Body of pancreas (tissue), 4 donors: ENCODE measurements at regions not wholly inside any gene's neighbourhood (a gene's known extent, or its start where the extent isn't known, plus 50 kb on each side); places are given as distances from the start of the nearest gene placed in this dataset.

Source experiments
- CTCF ChIP-seq, 7 experiments: fragments of 450-650 bp in 4 of 7; fragments of 200-600 bp in 3 of 7; sonication (generic) in 3 of 7; IDR thresholded peaks; one replicate each; pipeline ENCODE4 v1.5.1; 2016 to 2019; ENCODE audit warnings: antibody characterized with exemption in 7 of 7
- POLR2A ChIP-seq, 3 donors: fragments of 450-650 bp; IDR thresholded peaks; one replicate each; pipeline ENCODE4 v1.6.1; 2016; ENCODE audit warnings: antibody characterized with exemption in 3 of 3, mild to moderate bottlenecking in 2 of 3

- TF ChIP-seq CTCF (IDR thresholded peaks at IDR 0.05), result no peak
- TF ChIP-seq POLR2A (IDR thresholded peaks at IDR 0.05), result no peak
These were observed 165.4 kb upstream of the NBPF11 start for GRCh38 chr1:148317288-148317985.
